DOHH2 (cell line): ENCODE measurements at regions not wholly inside any gene's neighbourhood (a gene's known extent, or its start where the extent isn't known, plus 50 kb on each side); places are given as distances from the start of the nearest gene placed in this dataset.

Experiments used
- CTCF ChIP-seq: fragments of 200-600 bp; sonication (generic); IDR thresholded peaks from one replicate; pipeline ENCODE4 v1.5.1; 2014; ENCODE audit warnings: antibody characterized with exemption, mild to moderate bottlenecking, low read depth, low read length; ENCODE audit not compliant: poor library complexity, severe bottlenecking
- EZH2phosphoT487 ChIP-seq: fragments of 200-600 bp; sonication (generic); IDR thresholded peaks from 2 replicates; pipeline ENCODE4 v1.6.1; 2017; ENCODE audit warnings: borderline replicate concordance, mild to moderate bottlenecking, antibody characterized with exemption, low read length, moderate library complexity, mixed read lengths

DNA sequence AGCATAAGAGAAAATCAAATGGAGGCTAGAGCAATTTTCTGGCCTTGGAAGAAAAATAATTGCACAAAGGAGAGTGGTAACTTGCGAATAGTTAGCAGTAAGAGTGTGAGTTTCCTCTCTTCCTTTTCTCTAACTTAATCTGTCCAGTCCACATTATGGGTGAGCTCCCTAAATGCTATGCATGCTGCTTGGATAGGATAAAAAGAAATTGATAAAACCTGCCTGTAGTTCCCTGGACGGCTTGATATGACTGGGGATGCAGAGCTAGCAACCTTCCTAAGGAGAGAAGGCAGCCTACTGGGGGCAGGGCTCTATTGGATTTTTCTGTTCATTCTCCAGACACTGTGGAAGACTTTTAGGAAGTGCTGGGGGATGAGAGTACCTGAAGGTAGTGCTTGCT lies 311.3 kb downstream of the LMO7 start:
- TF ChIP-seq EZH2phosphoT487 (no peak), CTCF (no peak)
